T-cell (primary cell): ENCODE measurements at regions not wholly inside any gene's neighbourhood (a gene's known extent, or its start where the extent isn't known, plus 50 kb on each side); places are given as distances from the start of the nearest gene placed in this dataset.

ENCODE experiments used
- ATAC-seq, 4 experiments: fragments of 200-7000 bp in 3 of 4; fragments of 150-1000 bp in 1 of 4; cut with Tn5 transposase; replicated peaks in 1 of 4; 1 replicate in 3 of 4; 2 replicates in 1 of 4; pipeline ENCODE4 v1.10.0; 2021; ENCODE audit warnings: moderate library complexity in 3 of 4, mild to moderate bottlenecking in 2 of 4, moderate number of reproducible peaks in 1 of 4
- CTCF ChIA-PET, 2 donors: fragments of 300-600 bp; sonication (Branson Sonifier 250); formaldehyde crosslinking; loops; one replicate each; lab custom pipeline; 2022; ENCODE audit warnings: antibody characterized with exemption in 2 of 2; lab: Charles Lee
- POLR2A ChIA-PET, 2 donors: fragments of 300-600 bp; sonication (Branson Sonifier 250); formaldehyde crosslinking; loops; one replicate each; lab custom pipeline; 2022; ENCODE audit warnings: antibody characterized with exemption in 2 of 2; lab: Charles Lee
- DNase-seq, 35 experiments: peaks; one replicate each; pipeline versions ENCODE4 v3.0.0 to v3.0.0-alpha.2; 2013 to 2023
- H3K27ac ChIP-seq: one replicate; pipeline ENCODE4 v1.5.1; 2013; ENCODE audit warnings: low read length
- H3K27me3 ChIP-seq, 2 experiments: replicated peaks in 1 of 2; 1 replicate in 1 of 2; 2 replicates in 1 of 2; pipeline versions ENCODE4 v1.6.1 to v1.7.0; 2013; ENCODE audit warnings: low read length in 1 of 2, mixed read lengths in 1 of 2; ENCODE audit not compliant: control insufficient read depth in 2 of 2, insufficient read depth in 2 of 2; ENCODE audit errors: extremely low read depth in 1 of 2
- H3K36me3 ChIP-seq, 2 donors: 1 replicate in 1 of 2; 2 replicates in 1 of 2; pipeline versions ENCODE4 v1.6.1 to v1.7.0; 2013; ENCODE audit warnings: low read length in 1 of 2; ENCODE audit not compliant: control insufficient read depth in 2 of 2, insufficient read depth in 1 of 2; ENCODE audit errors: extremely low read depth in 1 of 2
- H3K4me1 ChIP-seq, 2 experiments: 1 replicate in 1 of 2; 2 replicates in 1 of 2; pipeline versions ENCODE4 v1.6.1 to v1.7.0; 2013; ENCODE audit warnings: low read length in 2 of 2, mixed read lengths in 1 of 2; ENCODE audit not compliant: insufficient read depth in 2 of 2, control insufficient read depth in 1 of 2; ENCODE audit errors: extremely low read depth in 1 of 2
- H3K4me3 ChIP-seq, 2 donors: 1 replicate in 1 of 2; 2 replicates in 1 of 2; pipeline versions ENCODE4 v1.5.1 to v1.7.0; 2013; ENCODE audit warnings: mild to moderate bottlenecking in 2 of 2, low read length in 1 of 2, moderate library complexity in 1 of 2; ENCODE audit not compliant: control insufficient read depth in 1 of 2; ENCODE audit errors: extremely low read depth in 1 of 2
- H3K9me3 ChIP-seq: 2 replicates; pipeline ENCODE4 v1.7.0; 2013
- H3K27ac Mint-ChIP-seq, 2 donors: one replicate each; pipeline ENCODE4 v1.8.0; 2020 to 2021; ENCODE audit warnings: mild to moderate bottlenecking in 2 of 2, mixed read lengths in 2 of 2
- H3K27me3 Mint-ChIP-seq, 2 donors: one replicate each; pipeline ENCODE4 v1.8.0; 2021 to 2022; ENCODE audit warnings: mixed read lengths in 2 of 2
- H3K36me3 Mint-ChIP-seq: one replicate; pipeline ENCODE4 v1.8.0; 2021; ENCODE audit warnings: mixed read lengths
- H3K4me1 Mint-ChIP-seq, 3 donors: one replicate each; pipeline ENCODE4 v1.8.0; 2020 to 2022; ENCODE audit warnings: mixed read lengths in 3 of 3, mild to moderate bottlenecking in 1 of 3
- H3K4me3 Mint-ChIP-seq, 3 donors: one replicate each; pipeline ENCODE4 v1.8.0; 2020 to 2022; ENCODE audit warnings: mild to moderate bottlenecking in 3 of 3, mixed read lengths in 3 of 3, moderate library complexity in 3 of 3
- H3K9me3 Mint-ChIP-seq, 3 donors: one replicate each; pipeline ENCODE4 v1.8.0; 2020 to 2022; ENCODE audit warnings: mixed read lengths in 3 of 3
- WGBS: methylation state at CpG from one replicate; pipeline ENCODE4 v1.1.5; 2013; ENCODE audit warnings: missing lambda C conversion rate; ENCODE audit not compliant: insufficient coverage; 5-methylcytosine and 5-hydroxymethylcytosine counted together

DNA sequence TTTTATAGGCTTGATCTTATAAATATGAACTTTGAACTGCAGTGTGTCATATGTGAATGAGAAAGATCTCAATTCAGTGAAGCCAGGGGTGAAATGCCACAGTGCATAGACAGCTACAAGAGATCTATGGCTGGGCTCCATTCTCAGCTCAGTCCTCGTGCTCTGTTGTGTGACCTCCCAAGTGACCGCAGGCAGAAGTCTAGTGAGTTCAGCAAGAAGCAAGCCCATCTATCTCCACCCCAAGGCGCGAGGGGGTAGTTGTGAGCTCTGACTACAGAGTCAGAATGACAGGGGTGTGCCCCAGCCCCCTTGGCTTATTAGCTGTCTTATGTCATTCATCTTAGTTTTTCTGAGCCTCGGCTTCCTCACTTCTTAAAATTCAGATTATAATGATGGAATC lies 378.3 kb downstream of the FBXW7 start:
- Mint-ChIP-seq H3K9me3 (peaks cover 0 to 4% (median 3%) of the 10 kb centered on the region in 3 donors), H3K27me3 (no peaks in the 10 kb centered on the region), H3K36me3 (peaks cover 3% of the 10 kb centered on the region), H3K27ac (no peak overlapping the region), H3K4me3 (no peak overlapping the region), H3K4me1 (peaks cover 23 to 35% (median 30%) of the 10 kb centered on the region in 3 donors)
- no peak overlapping the region for H3K4me3 ChIP-seq
- H3K36me3 ChIP-seq = no peaks in the 10 kb centered on the region
- 100% methylated on average over 2 of the region's 5 CpGs for WGBS
- no peaks in the 10 kb centered on the region for H3K9me3 ChIP-seq
- ATAC-seq = no peak
- ChIA-PET CTCF (interaction anchor here in 1 of 2 donors (0.6 kb wide), 1 partner anchor 79 kb away, joined by 3 read pairs; no protein-coding TSS in a partner anchor), POLR2A (no interaction called here)
- peaks cover 0 to 6% of the 10 kb centered on the region in 2 experiments for H3K4me1 ChIP-seq
- H3K27me3 ChIP-seq = no peaks in the 10 kb centered on the region
- DNase-seq = no peak
- no peak overlapping the region for H3K27ac ChIP-seq

DNA sequence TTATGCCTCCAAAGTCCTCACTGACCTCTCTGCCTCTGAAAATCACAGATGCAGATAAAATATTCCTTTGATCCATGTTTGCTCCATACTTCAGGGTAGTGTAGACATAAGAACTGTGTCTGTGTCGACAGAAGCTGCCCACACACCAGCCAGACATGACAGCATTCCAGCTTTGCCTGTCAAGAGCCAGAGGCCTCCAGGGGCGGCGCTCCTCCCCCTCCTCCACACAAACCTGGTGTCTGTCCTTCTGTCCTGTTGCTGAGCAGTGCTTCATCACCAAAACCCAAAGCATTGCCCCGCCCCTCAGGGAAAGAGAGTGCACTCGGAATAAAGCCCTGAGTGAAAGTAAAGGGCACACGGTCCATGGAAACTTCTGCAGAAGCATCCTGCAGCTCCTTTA lies 379.4 kb downstream of the FBXW7 start:
- no peak overlapping the region for H3K4me3 Mint-ChIP-seq
- POLR2A ChIA-PET = no interaction called here
- H3K4me3 ChIP-seq = no peak overlapping the region
- peaks cover 0 to 4% (median 3%) of the 10 kb centered on the region in 3 donors for H3K9me3 Mint-ChIP-seq
- H3K27me3 ChIP-seq = no peaks in the 10 kb centered on the region
- no peaks in the 10 kb centered on the region for H3K27me3 Mint-ChIP-seq
- H3K9me3 ChIP-seq = no peaks in the 10 kb centered on the region
- DNase-seq (no peak), ATAC-seq (no peak)
- H3K4me1 ChIP-seq = peaks cover 0 to 6% of the 10 kb centered on the region in 2 experiments
- H3K27ac Mint-ChIP-seq = no peak overlapping the region
- peaks cover 3% of the 10 kb centered on the region for H3K36me3 Mint-ChIP-seq
- WGBS = 91% methylated on average over 4 of the region's 6 CpGs
- CTCF ChIA-PET = no interaction called here
- H3K4me1 Mint-ChIP-seq = peaks cover 23 to 35% (median 30%) of the 10 kb centered on the region in 3 donors
- no peaks in the 10 kb centered on the region for H3K36me3 ChIP-seq
- no peak overlapping the region for H3K27ac ChIP-seq

DNA sequence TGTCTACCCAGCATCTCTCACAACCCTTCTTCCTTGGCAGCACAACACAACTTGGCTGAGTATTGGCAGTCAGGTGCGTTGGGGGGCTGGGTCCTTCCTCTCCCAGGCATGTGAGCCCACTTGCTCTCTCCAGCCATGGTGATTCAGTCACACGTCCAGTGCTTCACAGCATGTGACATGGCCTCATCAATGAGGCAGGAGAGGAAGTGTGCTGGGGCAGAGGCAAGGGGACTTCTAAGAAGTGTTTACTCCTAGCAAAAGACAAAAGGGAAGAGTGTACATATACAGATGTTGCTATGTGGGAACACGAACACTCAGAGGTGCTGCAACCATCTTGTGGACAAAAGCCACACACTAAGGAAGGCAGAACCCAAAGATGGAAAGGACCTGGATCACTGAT lies 380.8 kb downstream of the FBXW7 start:
- no peak for ATAC-seq

DNA sequence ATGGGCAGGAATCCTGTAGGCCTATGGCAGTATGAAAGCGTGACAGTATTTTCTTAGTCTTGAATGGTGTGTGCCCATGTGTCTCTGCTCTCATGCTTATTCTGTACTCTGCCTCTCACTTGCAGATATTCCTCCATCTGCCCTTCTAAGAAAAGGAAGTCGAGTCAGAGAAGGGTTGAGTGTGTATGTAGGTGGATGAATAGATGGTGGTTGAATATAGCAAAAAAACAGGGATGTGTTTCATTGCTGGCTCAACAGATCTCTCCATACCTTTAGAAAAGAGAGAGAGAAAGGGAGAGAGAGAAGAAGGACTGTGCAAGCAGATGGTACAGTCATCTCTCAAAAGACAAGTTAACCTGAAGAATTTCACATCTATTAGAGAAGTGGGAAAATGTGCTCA lies 381.5 kb downstream of the FBXW7 start:
- no peaks in the 10 kb centered on the region for H3K27me3 Mint-ChIP-seq
- ChIA-PET CTCF (no interaction called here), POLR2A (interaction anchor here in 1 of 2 donors (0.5 kb wide), 1 partner anchor 38 kb away, joined by 3 read pairs; no protein-coding TSS in a partner anchor)
- no peak overlapping the region for H3K27ac Mint-ChIP-seq
- WGBS = 100% methylated on average over 1 of the region's 2 CpGs
- peaks cover 0 to 3% of the 10 kb centered on the region in 2 experiments for H3K27me3 ChIP-seq
- H3K36me3 Mint-ChIP-seq = peaks cover 3% of the 10 kb centered on the region
- H3K9me3 ChIP-seq = no peaks in the 10 kb centered on the region
- H3K4me3 Mint-ChIP-seq = no peak overlapping the region
- H3K9me3 Mint-ChIP-seq = peaks cover 0 to 4% (median 3%) of the 10 kb centered on the region in 3 donors
- H3K4me1 Mint-ChIP-seq = peaks cover 23 to 35% (median 30%) of the 10 kb centered on the region in 3 donors
- H3K4me1 ChIP-seq = peaks cover 0 to 6% of the 10 kb centered on the region in 2 experiments
- H3K27ac ChIP-seq = no peak overlapping the region
- H3K4me3 ChIP-seq = no peak overlapping the region
- no peaks in the 10 kb centered on the region for H3K36me3 ChIP-seq
- ATAC-seq (no peak), DNase-seq (no peak)

More for the DNA sequence above, 380.8 kb downstream of the FBXW7 start:
- Histone ChIP-seq H3K4me3 (no peak overlapping the region), H3K27ac (no peak overlapping the region), H3K27me3 (peaks cover 0 to 1% of the 10 kb centered on the region in 2 experiments), H3K36me3 (no peaks in the 10 kb centered on the region), H3K4me1 (peaks cover 0 to 6% of the 10 kb centered on the region in 2 experiments), H3K9me3 (no peaks in the 10 kb centered on the region)
- Mint-ChIP-seq H3K4me1 (peaks cover 23 to 35% (median 30%) of the 10 kb centered on the region in 3 donors), H3K27me3 (no peaks in the 10 kb centered on the region), H3K9me3 (peaks cover 0 to 4% (median 3%) of the 10 kb centered on the region in 3 donors), H3K36me3 (peaks cover 3% of the 10 kb centered on the region), H3K27ac (no peak overlapping the region), H3K4me3 (no peak overlapping the region)
- WGBS = no CpG with 5 or more reads among the region's 3 CpGs
- POLR2A ChIA-PET = no interaction called here
- CTCF ChIA-PET = no interaction called here
- DNase-seq = no peak

DNA sequence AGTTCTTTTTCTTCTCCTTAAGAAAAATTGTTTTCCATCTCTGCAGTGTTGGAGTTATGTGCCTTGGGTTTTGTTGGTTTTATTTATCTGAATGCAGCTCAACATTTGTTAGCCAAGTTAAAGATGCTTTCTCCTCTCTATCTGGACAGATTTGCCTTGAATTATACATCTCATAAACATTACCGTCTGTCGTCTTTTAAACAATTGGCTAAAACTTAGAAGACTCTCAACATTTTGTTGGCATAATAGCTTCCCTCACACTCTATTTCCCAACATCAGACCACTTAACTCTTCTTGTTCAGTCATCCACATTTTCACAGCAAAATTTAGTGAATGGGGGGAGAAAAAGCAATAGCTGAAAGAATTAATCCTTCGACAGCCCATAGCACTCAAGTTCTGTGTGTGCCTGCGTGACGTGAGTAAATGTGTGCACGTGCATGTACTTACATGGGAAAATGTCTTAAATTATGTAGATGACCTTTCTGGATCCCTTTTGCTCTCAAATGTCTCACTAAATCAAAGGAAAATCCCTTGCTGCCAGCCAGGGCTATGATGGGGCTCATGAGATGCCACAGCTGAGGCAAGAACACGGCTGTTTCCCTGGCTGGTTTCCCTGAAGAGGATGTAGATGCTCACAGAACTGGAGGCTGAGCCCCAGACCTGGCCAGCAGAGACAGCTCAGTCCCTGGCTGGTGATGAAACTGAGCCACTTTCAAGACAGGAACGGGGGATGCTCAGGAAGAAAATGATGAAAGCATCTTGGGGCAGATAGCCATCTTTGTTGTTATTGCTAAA lies 382.2 kb downstream of the FBXW7 start:
- H3K4me3 Mint-ChIP-seq = no peak overlapping the region
- H3K27me3 Mint-ChIP-seq = no peaks in the 10 kb centered on the region
- no peak overlapping the region for H3K27ac Mint-ChIP-seq
- Histone ChIP-seq H3K36me3 (no peaks in the 10 kb centered on the region), H3K27ac (no peak overlapping the region), H3K27me3 (peaks cover 0 to 3% of the 10 kb centered on the region in 2 experiments), H3K4me1 (peaks cover 0 to 6% of the 10 kb centered on the region in 2 experiments), H3K4me3 (no peak overlapping the region), H3K9me3 (no peaks in the 10 kb centered on the region)
- ChIA-PET POLR2A (no interaction called here), CTCF (interaction anchor here in 1 of 2 donors (0.5 to 0.6 kb wide), 2 partner anchors 24 to 82 kb away, joined by 4 to 5 read pairs; no protein-coding TSS in a partner anchor)
- WGBS = 92% methylated on average over 5 of the region's 8 CpGs
- peaks cover 23 to 33% (median 26%) of the 10 kb centered on the region in 3 donors for H3K4me1 Mint-ChIP-seq
- H3K9me3 Mint-ChIP-seq = peaks cover 0 to 4% (median 3%) of the 10 kb centered on the region in 3 donors
- peaks cover 3% of the 10 kb centered on the region for H3K36me3 Mint-ChIP-seq
- DNase-seq = no peak
- ATAC-seq = no peak

DNA sequence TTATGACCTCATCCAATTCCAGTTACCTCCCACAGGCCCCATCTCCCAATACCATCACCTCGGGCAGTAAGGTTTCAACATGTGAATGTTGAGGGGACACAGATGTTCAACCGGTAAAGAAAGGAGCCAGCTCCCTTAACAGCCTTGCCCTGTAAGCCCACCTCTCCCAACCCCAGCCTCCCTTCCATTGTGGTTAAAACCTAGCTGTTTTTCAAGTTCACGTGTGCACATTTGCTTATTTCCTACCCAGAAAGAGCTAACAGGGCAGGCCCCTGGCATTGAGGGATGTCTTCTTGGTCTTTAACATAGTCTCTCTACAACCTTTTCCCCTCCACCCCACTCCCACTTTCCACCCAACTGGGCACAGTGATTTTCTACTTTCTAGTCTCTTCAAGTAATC lies 385.7 kb downstream of the FBXW7 start:
- Histone ChIP-seq H3K27ac (no peak overlapping the region), H3K4me3 (no peak overlapping the region), H3K9me3 (no peaks in the 10 kb centered on the region), H3K4me1 (peaks cover 0 to 2% of the 10 kb centered on the region in 2 experiments), H3K36me3 (no peaks in the 10 kb centered on the region), H3K27me3 (peaks cover 0 to 7% of the 10 kb centered on the region in 2 experiments)
- Mint-ChIP-seq H3K4me1 (peaks cover 5 to 15% (median 9%) of the 10 kb centered on the region in 3 donors), H3K36me3 (peaks cover 10% of the 10 kb centered on the region), H3K27me3 (no peaks in the 10 kb centered on the region), H3K27ac (no peak overlapping the region), H3K9me3 (peaks cover 9 to 19% (median 12%) of the 10 kb centered on the region in 3 donors), H3K4me3 (no peak overlapping the region)
- no peak for ATAC-seq
- CTCF ChIA-PET = no interaction called here
- no peak for DNase-seq
- 75% methylated on average over 1 of the region's 3 CpGs for WGBS
- POLR2A ChIA-PET = no interaction called here
